Prostate gland (tissue), 2 donors: ENCODE measurements at regions not wholly inside any gene's neighbourhood (a gene's known extent, or its start where the extent isn't known, plus 50 kb on each side); places are given as distances from the start of the nearest gene placed in this dataset.

Source experiments
- CTCF ChIP-seq, 4 experiments: fragments of 200-600 bp in 2 of 4; fragments of 450-650 bp in 2 of 4; sonication (generic) in 2 of 4; IDR thresholded peaks; 1 replicate in 3 of 4; 2 replicates in 1 of 4; pipeline ENCODE4 v1.5.1; 2016 to 2019; ENCODE audit warnings: antibody characterized with exemption in 4 of 4, mild to moderate bottlenecking in 2 of 4, moderate library complexity in 2 of 4
- POLR2AphosphoS5 ChIP-seq: sonication (generic); formaldehyde crosslinking; IDR thresholded peaks from one replicate; pipeline ENCODE4 v1.6.1; 2017; ENCODE audit warnings: antibody characterized with exemption

GRCh38 chr4:182018691-182019090 is 224.5 kb upstream of the TENM3 start:
- TF ChIP-seq CTCF (IDR thresholded peaks at IDR 0.05) (no peak), POLR2AphosphoS5 (no peak)
